ENCODE measurements at regions not wholly inside any gene's neighbourhood (a gene's known extent, or its start where the extent isn't known, plus 50 kb on each side); places are given as distances from the start of the nearest gene placed in this dataset.

GRCh38 chr7:41003611-41003940 is 699.3 kb downstream of the INHBA start:
- Histone ChIP-seq H3K27me3 (no peaks in the 10 kb centered on the region), H3K4me3 (no peak overlapping the region), H3K27ac (no peak overlapping the region), H3K9me3 (ENCODE audit: low read depth) (no peaks in the 10 kb centered on the region), H3K4me1 (ENCODE audit: low read depth) (no peaks in the 10 kb centered on the region), H3K36me3 (no peaks in the 10 kb centered on the region)
- no peak for TF ChIP-seq CTCF (IDR thresholded peaks at IDR 0.05; ENCODE audit: low read depth, low read length)
- DNase-seq (ENCODE audit: low read depth in 1 of 2, low spot score in 1 of 2): no peak

- no peaks in the 10 kb centered on the region for H3K9me3 ChIP-seq (ENCODE audit: low read depth)
- TF ChIP-seq CTCF (IDR thresholded peaks at IDR 0.05; ENCODE audit: low read depth, low read length): peak; percentile 85
- no peaks in the 10 kb centered on the region for H3K27me3 ChIP-seq
- H3K27ac ChIP-seq: no peak overlapping the region
- no peaks in the 10 kb centered on the region for H3K4me1 ChIP-seq (ENCODE audit: low read depth)
- peak; percentile 44 to 66 for DNase-seq (ENCODE audit: low read depth in 1 of 2, low spot score in 1 of 2)
- no peak overlapping the region for H3K4me3 ChIP-seq
- H3K36me3 ChIP-seq: no peaks in the 10 kb centered on the region
These were observed 699.9 kb downstream of the INHBA start for GRCh38 chr7:41002741-41003610.

GRCh38 chr7:41000042-41000441 is 702.8 kb downstream of the INHBA start:
- TF ChIP-seq CTCF (IDR thresholded peaks at IDR 0.05; ENCODE audit: low read depth, low read length): no peak
- Histone ChIP-seq H3K9me3 (ENCODE audit: low read depth) (no peaks in the 10 kb centered on the region), H3K4me1 (ENCODE audit: low read depth) (peaks cover 8% of the 10 kb centered on the region), H3K4me3 (no peak overlapping the region), H3K27ac (no peak overlapping the region), H3K36me3 (no peaks in the 10 kb centered on the region), H3K27me3 (no peaks in the 10 kb centered on the region)
- no peak for DNase-seq (ENCODE audit: low read depth in 1 of 2, low spot score in 1 of 2)

- no peak overlapping the region for H3K27ac ChIP-seq
- peaks cover 8% of the 10 kb centered on the region for H3K4me1 ChIP-seq (ENCODE audit: low read depth)
- H3K4me3 ChIP-seq: no peak overlapping the region
- no peaks in the 10 kb centered on the region for H3K36me3 ChIP-seq
- no peaks in the 10 kb centered on the region for H3K27me3 ChIP-seq
- TF ChIP-seq CTCF (IDR thresholded peaks at IDR 0.05; ENCODE audit: low read depth, low read length): no peak
- H3K9me3 ChIP-seq (ENCODE audit: low read depth): no peaks in the 10 kb centered on the region
- DNase-seq (ENCODE audit: low read depth in 1 of 2, low spot score in 1 of 2): no peak
These were observed 706.6 kb downstream of the INHBA start for GRCh38 chr7:40996233-40996677.

GRCh38 chr7:40990841-40991240 is 712.0 kb downstream of the INHBA start:
- no peak for TF ChIP-seq CTCF (IDR thresholded peaks at IDR 0.05; ENCODE audit: low read depth, low read length)
- H3K27ac ChIP-seq: no peak overlapping the region
- peak in 1 of 2 donors; percentile 71 for DNase-seq (ENCODE audit: low read depth in 1 of 2, low spot score in 1 of 2)
- no peaks in the 10 kb centered on the region for H3K36me3 ChIP-seq
- no peaks in the 10 kb centered on the region for H3K9me3 ChIP-seq (ENCODE audit: low read depth)
- H3K27me3 ChIP-seq: no peaks in the 10 kb centered on the region
- peaks cover 9% of the 10 kb centered on the region for H3K4me1 ChIP-seq (ENCODE audit: low read depth)
- no peak overlapping the region for H3K4me3 ChIP-seq
